Gastroesophageal sphincter (tissue), 3 donors: ENCODE measurements at regions not wholly inside any gene's neighbourhood (a gene's known extent, or its start where the extent isn't known, plus 50 kb on each side); places are given as distances from the start of the nearest gene placed in this dataset.

ENCODE experiments used
- CTCF ChIP-seq, 4 experiments: fragments of 200-600 bp in 2 of 4; fragments of 450-650 bp in 2 of 4; sonication (generic) in 1 of 4; IDR thresholded peaks; one replicate each; pipeline ENCODE4 v1.5.1; 2017 to 2019; ENCODE audit warnings: antibody characterized with exemption in 4 of 4, mild to moderate bottlenecking in 2 of 4, moderate library complexity in 2 of 4
- EP300 ChIP-seq: sonication (generic); formaldehyde crosslinking; IDR thresholded peaks from one replicate; pipeline ENCODE4 v1.6.1; 2017; ENCODE audit warnings: antibody characterized with exemption, mild to moderate bottlenecking
- POLR2A ChIP-seq, 2 donors: fragments of 450-650 bp; IDR thresholded peaks; one replicate each; pipeline ENCODE4 v1.6.1; 2017; ENCODE audit warnings: antibody characterized with exemption in 2 of 2, mild to moderate bottlenecking in 2 of 2, moderate library complexity in 1 of 2
- POLR2AphosphoS5 ChIP-seq: sonication (generic); formaldehyde crosslinking; IDR thresholded peaks from one replicate; pipeline ENCODE4 v1.6.1; 2017; ENCODE audit warnings: antibody characterized with exemption

DNA sequence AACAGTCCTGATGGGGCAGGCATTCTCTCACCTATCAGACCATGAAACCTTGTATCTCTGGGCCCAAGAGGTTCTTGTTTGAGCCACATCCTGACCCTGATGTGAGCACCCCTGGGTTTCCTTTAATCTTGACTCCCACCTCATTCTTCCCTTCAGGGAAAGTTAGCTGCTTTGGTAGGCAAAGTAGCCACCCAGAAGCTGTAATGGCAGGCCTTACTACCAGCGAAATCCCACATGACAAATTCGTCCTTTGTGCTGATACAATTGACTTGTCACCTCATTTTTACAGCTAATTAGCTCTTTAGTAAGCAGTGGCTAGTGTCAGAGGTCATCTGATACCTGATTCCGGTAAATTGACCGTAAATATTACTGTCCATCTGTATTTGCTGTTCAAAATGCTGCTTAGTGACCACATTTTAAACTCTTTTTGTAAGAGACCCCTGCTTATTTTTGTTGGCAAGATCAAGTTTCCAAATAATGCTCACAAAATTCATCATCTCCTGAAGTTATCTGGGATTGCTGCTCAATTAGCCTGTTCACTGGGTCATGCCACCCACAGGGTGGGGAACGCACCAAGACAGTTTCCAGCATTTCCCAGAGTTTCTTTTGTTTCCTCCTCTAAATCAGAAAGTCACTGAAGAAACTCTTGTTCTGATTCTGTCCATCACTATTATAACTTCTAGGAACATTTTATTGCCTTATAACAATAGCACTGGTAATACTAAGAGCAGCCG is 329.7 kb downstream of the GPAT3 start:
- TF ChIP-seq POLR2A (IDR thresholded peaks at IDR 0.05) (no peak), CTCF (IDR thresholded peaks at IDR 0.05) (no peak), EP300 (no peak), POLR2AphosphoS5 (no peak)
